CD4-positive, CD25-positive, alpha-beta regulatory T cell (primary cell): ENCODE measurements at regions not wholly inside any gene's neighbourhood (a gene's known extent, or its start where the extent isn't known, plus 50 kb on each side); places are given as distances from the start of the nearest gene placed in this dataset.
A peak's percentile ranks its signal among the peaks of the same experiment; 100 is the strongest.

Experiments used
- ATAC-seq, 2 donors: fragments of 150-1000 bp; cut with Tn5 transposase; one replicate each; pipeline ENCODE4 v1.10.0; 2021; ENCODE audit warnings: low read depth in 2 of 2, moderate number of reproducible peaks in 2 of 2, moderate library complexity in 1 of 2
- DNase-seq, 3 donors: peaks; one replicate each; pipeline versions ENCODE4 v3.0.0 to v3.0.0-alpha.2; 2012 to 2022; ENCODE audit warnings: mixed read lengths in 1 of 3
- H3K27ac ChIP-seq: one replicate; pipeline ENCODE4 v1.7.0; 2013; ENCODE audit warnings: mild to moderate bottlenecking, low read length; ENCODE audit not compliant: insufficient read depth, poor library complexity, severe bottlenecking
- H3K27me3 ChIP-seq: one replicate; pipeline ENCODE4 v1.7.0; 2013; ENCODE audit warnings: low read length; ENCODE audit not compliant: control insufficient read depth, insufficient read depth
- H3K36me3 ChIP-seq: one replicate; pipeline ENCODE4 v1.7.0; 2013; ENCODE audit warnings: mild to moderate bottlenecking, low read length, moderate library complexity; ENCODE audit not compliant: control insufficient read depth, insufficient read depth
- H3K4me1 ChIP-seq: 2 replicates; pipeline ENCODE4 v1.7.0; 2013; ENCODE audit warnings: mild to moderate bottlenecking, low read length; ENCODE audit not compliant: insufficient read depth, control insufficient read depth, poor library complexity, severe bottlenecking
- H3K4me3 ChIP-seq: one replicate; pipeline ENCODE4 v1.7.0; 2013; ENCODE audit warnings: low read depth, mild to moderate bottlenecking, low read length, moderate library complexity
- H3K9me3 ChIP-seq, 2 experiments: 1 replicate in 1 of 2; 2 replicates in 1 of 2; pipeline ENCODE4 v1.7.0; 2013; ENCODE audit warnings: low read length in 2 of 2, mild to moderate bottlenecking in 1 of 2, moderate library complexity in 1 of 2; ENCODE audit not compliant: control insufficient read depth in 2 of 2
- H3K27ac Mint-ChIP-seq, 3 donors: one replicate each; pipeline ENCODE4 v1.8.0; 2020 to 2022; ENCODE audit warnings: mild to moderate bottlenecking in 3 of 3, mixed read lengths in 3 of 3, moderate library complexity in 2 of 3
- H3K27me3 Mint-ChIP-seq: one replicate; pipeline ENCODE4 v1.8.0; 2022; ENCODE audit warnings: mild to moderate bottlenecking, mixed read lengths
- H3K36me3 Mint-ChIP-seq: one replicate; pipeline ENCODE4 v1.8.0; 2020; ENCODE audit warnings: mixed read lengths
- H3K4me1 Mint-ChIP-seq, 4 donors: one replicate each; pipeline ENCODE4 v1.8.0; 2020 to 2022; ENCODE audit warnings: mixed read lengths in 4 of 4, mild to moderate bottlenecking in 1 of 4
- H3K4me3 Mint-ChIP-seq, 4 donors: one replicate each; pipeline ENCODE4 v1.8.0; 2020 to 2022; ENCODE audit warnings: mild to moderate bottlenecking in 4 of 4, mixed read lengths in 4 of 4, moderate library complexity in 3 of 4
- H3K9me3 Mint-ChIP-seq, 7 donors: one replicate each; pipeline ENCODE4 v1.8.0; 2020 to 2022; ENCODE audit warnings: mixed read lengths in 7 of 7, mild to moderate bottlenecking in 3 of 7, moderate library complexity in 2 of 7

DNA sequence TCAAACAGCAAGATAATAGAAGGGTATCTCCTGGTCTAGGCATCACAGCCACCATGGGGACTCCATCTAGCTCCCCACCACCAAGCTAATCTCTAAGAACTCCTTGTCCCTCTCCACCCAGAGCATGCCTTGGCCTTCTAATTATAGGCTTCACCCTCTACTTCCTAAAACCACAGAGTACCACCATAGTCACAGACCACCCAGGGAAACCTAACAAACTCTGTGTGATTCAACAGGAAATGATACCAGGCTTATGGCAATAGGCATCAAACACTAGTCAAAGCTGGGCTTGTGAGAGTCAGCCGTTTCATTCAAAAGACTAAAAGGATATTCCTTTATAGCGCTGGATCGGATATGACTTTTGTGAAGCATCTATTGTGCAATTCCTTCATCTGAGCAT, 91.5 kb upstream of the NALF2 start:
- DNase-seq (no peak), ATAC-seq (no peak)
- H3K27ac ChIP-seq: no peak overlapping the region
- H3K4me1 Mint-ChIP-seq: no peaks in the 10 kb centered on the region
- H3K36me3 ChIP-seq: no peaks in the 10 kb centered on the region
- H3K9me3 Mint-ChIP-seq: peaks cover 0 to 3% (median 0%) of the 10 kb centered on the region in 7 donors
- H3K27me3 Mint-ChIP-seq: no peaks in the 10 kb centered on the region
- no peak overlapping the region for H3K4me3 Mint-ChIP-seq
- H3K9me3 ChIP-seq: peaks cover 0 to 2% of the 10 kb centered on the region in 2 experiments
- H3K27me3 ChIP-seq: no peaks in the 10 kb centered on the region
- H3K27ac Mint-ChIP-seq: no peak overlapping the region
- H3K4me3 ChIP-seq: no peak overlapping the region
- no peaks in the 10 kb centered on the region for H3K4me1 ChIP-seq
- no peaks in the 10 kb centered on the region for H3K36me3 Mint-ChIP-seq

DNA sequence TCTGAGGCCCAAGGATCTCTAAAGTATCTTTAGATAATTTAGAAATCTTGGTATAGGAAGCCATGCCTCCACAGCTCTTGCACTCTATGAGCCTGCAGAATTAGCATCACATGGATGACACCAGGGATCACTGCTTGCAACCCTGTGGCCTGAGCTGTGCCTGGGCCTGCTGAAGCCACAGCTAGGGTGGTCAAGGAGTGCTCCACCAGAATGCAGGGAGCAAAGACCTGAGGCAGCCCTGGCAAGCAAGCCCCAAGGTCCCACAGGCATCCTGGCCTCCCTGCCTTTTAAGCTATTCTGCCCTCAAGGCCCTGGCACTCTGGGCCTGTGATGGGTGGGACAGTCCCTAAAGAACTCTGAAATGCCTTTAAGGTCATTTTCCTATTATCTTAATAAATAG, 105.2 kb upstream of the NALF2 start:
- H3K36me3 ChIP-seq: no peaks in the 10 kb centered on the region
- DNase-seq: no peak
- no peak overlapping the region for H3K4me3 ChIP-seq
- H3K4me1 ChIP-seq: no peaks in the 10 kb centered on the region
- peaks cover 0 to 2% (median 0%) of the 10 kb centered on the region in 7 donors for H3K9me3 Mint-ChIP-seq
- H3K9me3 ChIP-seq: no peaks in the 10 kb centered on the region
- no peak overlapping the region for H3K4me3 Mint-ChIP-seq
- H3K27me3 Mint-ChIP-seq: no peaks in the 10 kb centered on the region
- ATAC-seq: no peak
- H3K27ac ChIP-seq: no peak overlapping the region
- H3K4me1 Mint-ChIP-seq: no peaks in the 10 kb centered on the region
- no peaks in the 10 kb centered on the region for H3K36me3 Mint-ChIP-seq
- H3K27ac Mint-ChIP-seq: no peak overlapping the region
- H3K27me3 ChIP-seq: no peaks in the 10 kb centered on the region

DNA sequence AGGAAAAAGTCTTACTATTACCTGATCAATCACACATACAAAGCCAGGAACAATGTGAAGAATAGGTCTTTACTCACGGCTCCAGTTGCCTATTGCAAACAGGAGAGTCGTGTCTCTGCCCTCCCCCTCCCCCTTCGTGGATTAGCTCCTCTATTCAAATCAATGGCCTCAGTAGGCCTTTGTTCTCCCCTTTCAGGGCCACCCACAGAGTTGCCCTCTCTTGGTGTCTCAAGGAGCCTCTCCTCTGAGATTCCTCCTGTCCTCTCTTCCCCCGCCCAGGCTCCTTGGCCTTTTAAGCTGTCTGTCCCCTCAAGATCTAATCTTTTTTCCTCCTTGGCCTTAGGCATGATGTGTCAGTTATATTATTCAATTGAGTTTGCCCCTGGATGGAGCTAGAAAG, 107.2 kb upstream of the NALF2 start:
- Mint-ChIP-seq H3K27me3 (no peaks in the 10 kb centered on the region), H3K27ac (no peak overlapping the region), H3K4me1 (no peaks in the 10 kb centered on the region), H3K36me3 (no peaks in the 10 kb centered on the region), H3K4me3 (no peak overlapping the region), H3K9me3 (peaks cover 0 to 2% (median 0%) of the 10 kb centered on the region in 7 donors)
- H3K27me3 ChIP-seq: no peaks in the 10 kb centered on the region
- H3K9me3 ChIP-seq: no peaks in the 10 kb centered on the region
- H3K4me1 ChIP-seq: no peaks in the 10 kb centered on the region
- DNase-seq: no peak
- no peak for ATAC-seq
- no peak overlapping the region for H3K27ac ChIP-seq
- H3K4me3 ChIP-seq: no peak overlapping the region
- no peaks in the 10 kb centered on the region for H3K36me3 ChIP-seq

DNA sequence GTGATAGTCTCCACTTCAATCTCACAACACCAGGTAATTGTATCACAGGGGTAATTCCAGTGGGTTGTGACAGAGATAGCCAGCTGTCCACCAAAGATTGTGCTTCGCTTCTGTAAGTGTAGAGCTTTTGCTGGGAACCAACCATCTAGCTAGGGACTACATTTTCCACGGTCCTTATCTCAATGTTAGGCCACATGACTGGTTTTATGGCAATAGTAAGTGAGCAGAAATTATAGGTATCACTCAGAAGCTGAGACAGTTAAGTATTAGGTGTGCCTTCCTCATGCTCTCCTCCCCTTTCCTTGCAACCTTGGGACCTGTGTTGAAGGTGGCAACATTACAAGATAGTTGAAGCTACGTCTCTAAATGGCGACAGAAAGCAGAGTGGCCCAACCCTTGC, 108.8 kb upstream of the NALF2 start:
- no peak for DNase-seq
- no peaks in the 10 kb centered on the region for H3K36me3 ChIP-seq
- no peaks in the 10 kb centered on the region for H3K4me1 ChIP-seq
- Mint-ChIP-seq H3K9me3 (peaks cover 0 to 2% (median 0%) of the 10 kb centered on the region in 7 donors), H3K27me3 (no peaks in the 10 kb centered on the region), H3K4me1 (no peaks in the 10 kb centered on the region), H3K4me3 (no peak overlapping the region), H3K36me3 (no peaks in the 10 kb centered on the region), H3K27ac (no peak overlapping the region)
- H3K4me3 ChIP-seq: no peak overlapping the region
- H3K27ac ChIP-seq: no peak overlapping the region
- H3K9me3 ChIP-seq: no peaks in the 10 kb centered on the region
- ATAC-seq: no peak
- no peaks in the 10 kb centered on the region for H3K27me3 ChIP-seq

DNA sequence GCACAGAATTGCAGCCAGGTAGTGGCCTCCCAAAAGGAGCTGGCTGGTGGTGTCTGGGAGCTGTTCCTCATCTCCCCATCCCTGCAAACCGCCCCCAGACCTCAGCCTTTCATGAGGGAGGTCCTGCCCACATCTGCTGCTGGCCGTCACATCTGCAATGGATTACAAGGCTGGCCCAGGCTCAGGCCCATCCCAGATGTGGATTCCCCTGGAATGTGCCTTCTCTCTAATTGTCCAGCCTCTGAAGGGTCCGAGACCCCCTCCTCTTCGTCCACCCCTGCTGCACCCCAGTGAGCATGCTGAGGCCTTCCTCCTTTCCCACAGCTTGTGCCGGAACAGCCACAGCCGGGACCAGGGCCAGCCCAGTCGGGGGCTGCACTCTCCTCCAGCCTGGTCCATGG, 115.0 kb upstream of the NALF2 start:
- Mint-ChIP-seq H3K36me3 (no peaks in the 10 kb centered on the region), H3K4me1 (no peaks in the 10 kb centered on the region), H3K9me3 (no peaks in the 10 kb centered on the region), H3K4me3 (no peak overlapping the region), H3K27ac (no peak overlapping the region), H3K27me3 (peaks cover 5% of the 10 kb centered on the region)
- no peak overlapping the region for H3K27ac ChIP-seq
- no peaks in the 10 kb centered on the region for H3K36me3 ChIP-seq
- H3K4me3 ChIP-seq: no peak overlapping the region
- H3K9me3 ChIP-seq: no peaks in the 10 kb centered on the region
- H3K27me3 ChIP-seq: no peaks in the 10 kb centered on the region
- DNase-seq: no peak
- H3K4me1 ChIP-seq: no peaks in the 10 kb centered on the region
- no peak for ATAC-seq

DNA sequence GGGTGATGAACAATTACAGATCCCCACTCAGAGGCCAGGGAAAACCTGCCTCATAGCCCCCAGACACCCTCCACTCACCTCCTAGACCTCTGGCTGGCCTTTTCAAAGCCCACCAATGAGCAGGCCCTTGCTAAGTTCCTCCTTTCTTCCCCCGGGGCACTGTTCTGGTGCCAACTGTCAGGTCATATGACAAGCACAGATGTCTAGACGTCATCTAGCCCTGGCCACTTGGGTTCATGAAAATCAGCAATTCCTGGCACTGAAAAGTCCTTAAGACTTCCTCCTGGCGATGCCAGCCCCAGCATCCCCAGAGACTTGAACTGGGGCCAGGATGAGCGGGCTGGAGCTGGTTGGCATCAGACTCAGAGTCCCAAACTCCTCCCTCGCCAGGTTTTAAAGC, 115.6 kb upstream of the NALF2 start:
- Mint-ChIP-seq H3K36me3 (no peaks in the 10 kb centered on the region), H3K4me3 (no peak overlapping the region), H3K9me3 (no peaks in the 10 kb centered on the region), H3K27me3 (peaks cover 5% of the 10 kb centered on the region), H3K4me1 (no peaks in the 10 kb centered on the region), H3K27ac (no peak overlapping the region)
- ATAC-seq: no peak
- H3K27me3 ChIP-seq: no peaks in the 10 kb centered on the region
- no peaks in the 10 kb centered on the region for H3K36me3 ChIP-seq
- H3K4me1 ChIP-seq: no peaks in the 10 kb centered on the region
- DNase-seq: no peak
- H3K9me3 ChIP-seq: no peaks in the 10 kb centered on the region
- no peak overlapping the region for H3K4me3 ChIP-seq
- no peak overlapping the region for H3K27ac ChIP-seq

DNA sequence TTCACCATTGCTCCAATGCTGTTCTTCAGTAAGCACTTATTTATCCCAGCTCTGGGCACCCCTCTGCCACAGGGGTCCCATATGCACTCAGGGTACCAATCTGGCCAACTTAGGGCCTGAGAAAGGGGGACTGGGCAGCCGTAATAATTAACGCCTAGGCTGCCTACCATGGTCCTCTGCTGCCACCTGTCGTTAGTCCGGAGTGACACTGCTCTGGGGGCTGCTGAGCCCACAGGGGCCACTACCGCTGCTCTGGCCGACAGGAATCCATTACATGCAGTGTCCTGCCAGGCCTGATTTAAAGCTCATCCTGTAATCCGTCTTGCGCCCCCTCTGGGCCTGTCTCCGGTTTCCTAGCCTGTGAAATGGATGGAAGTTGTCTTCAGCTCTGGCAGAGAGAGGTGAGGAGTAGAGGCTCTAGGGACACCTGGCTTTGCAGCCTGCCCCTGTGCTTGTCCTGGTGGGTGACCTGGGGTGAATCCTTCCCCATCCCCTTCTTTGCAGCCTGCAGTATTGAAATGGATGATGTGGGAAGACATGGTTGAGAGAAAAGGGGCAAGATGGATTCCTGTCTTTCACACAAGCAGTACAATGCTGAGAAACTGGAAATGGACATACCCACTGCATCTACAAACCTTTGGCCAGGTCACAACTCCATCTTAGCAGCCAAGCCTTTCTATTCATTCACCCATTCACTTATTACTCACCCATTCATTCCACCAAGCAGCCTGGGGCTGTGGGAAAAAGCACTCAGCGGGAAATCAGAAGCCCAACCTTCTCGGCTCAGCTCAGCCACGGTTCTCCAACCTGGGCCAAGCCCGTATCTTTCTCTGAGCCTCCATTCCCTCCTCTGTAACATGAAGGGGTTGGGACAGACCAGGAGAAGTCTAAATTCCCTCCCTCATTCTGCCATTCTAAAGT, 116.3 kb upstream of the NALF2 start:
- H3K9me3 ChIP-seq: no peaks in the 10 kb centered on the region
- Mint-ChIP-seq H3K4me3 (no peak overlapping the region), H3K4me1 (no peaks in the 10 kb centered on the region), H3K9me3 (no peaks in the 10 kb centered on the region), H3K27me3 (peaks cover 5% of the 10 kb centered on the region), H3K36me3 (no peaks in the 10 kb centered on the region), H3K27ac (no peak overlapping the region)
- no peaks in the 10 kb centered on the region for H3K36me3 ChIP-seq
- no peak for ATAC-seq
- H3K4me1 ChIP-seq: no peaks in the 10 kb centered on the region
- peak; percentile 1 to 30 (median 24) for DNase-seq
- no peaks in the 10 kb centered on the region for H3K27me3 ChIP-seq
- H3K27ac ChIP-seq: no peak overlapping the region
- no peak overlapping the region for H3K4me3 ChIP-seq

DNA sequence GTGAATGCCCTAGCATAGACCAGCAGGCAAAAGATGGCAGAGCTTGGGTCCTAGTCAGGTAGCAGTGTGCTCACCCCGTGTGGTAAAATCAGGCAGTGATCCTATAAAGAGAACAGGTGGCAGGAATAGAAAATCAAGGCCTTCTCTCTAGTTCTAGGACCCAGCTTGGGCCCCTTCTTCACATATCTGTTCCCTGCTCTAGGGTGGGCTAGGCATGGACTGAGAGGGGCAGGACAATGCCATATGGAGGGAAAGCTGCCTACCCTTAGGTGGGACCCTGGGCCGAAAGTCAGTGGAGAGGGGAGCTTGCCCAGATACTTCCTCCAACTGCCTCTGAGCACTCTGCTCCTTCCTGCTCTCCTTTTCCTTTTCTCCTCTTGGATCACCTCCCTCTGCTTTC, 117.4 kb upstream of the NALF2 start:
- no peak for DNase-seq
- Mint-ChIP-seq H3K27ac (no peak overlapping the region), H3K27me3 (peaks cover 5% of the 10 kb centered on the region), H3K9me3 (no peaks in the 10 kb centered on the region), H3K4me3 (no peak overlapping the region), H3K36me3 (no peaks in the 10 kb centered on the region), H3K4me1 (no peaks in the 10 kb centered on the region)
- no peak for ATAC-seq
- H3K27me3 ChIP-seq: no peaks in the 10 kb centered on the region
- no peaks in the 10 kb centered on the region for H3K36me3 ChIP-seq
- no peak overlapping the region for H3K4me3 ChIP-seq
- H3K9me3 ChIP-seq: no peaks in the 10 kb centered on the region
- H3K4me1 ChIP-seq: no peaks in the 10 kb centered on the region
- no peak overlapping the region for H3K27ac ChIP-seq
